ENCODE measurements at regions not wholly inside any gene's neighbourhood (a gene's known extent, or its start where the extent isn't known, plus 50 kb on each side); places are given as distances from the start of the nearest gene placed in this dataset.
"Not testable (repeated sequence)": the region's sequence is repeated elsewhere in the genome, so short reads cannot be mapped to it uniquely, and the experiment has no call there.

GRCh38 chr1:149728598-149728997 lies 53.9 kb upstream of the FCGR1A start:
- not testable (repeated sequence) for TF ChIP-seq POLR2A (IDR thresholded peaks at IDR 0.05); POLR2AphosphoS5 (IDR thresholded peaks at IDR 0.05; ENCODE audit: insufficient read depth in 1 of 2, low read depth in 1 of 2)
